GM20431 (cell line): ENCODE measurements at regions not wholly inside any gene's neighbourhood (a gene's known extent, or its start where the extent isn't known, plus 50 kb on each side); places are given as distances from the start of the nearest gene placed in this dataset.

Experiments
- in situ Hi-C: fragments of 300-500 bp; cut with MseI, MboI; formaldehyde crosslinking; loops from one replicate; pipeline ENCODE4 v1.15.0; 2020; ENCODE audit warnings: low sequenced_read_pairs; ENCODE audit not compliant: unreplicated experiment

DNA sequence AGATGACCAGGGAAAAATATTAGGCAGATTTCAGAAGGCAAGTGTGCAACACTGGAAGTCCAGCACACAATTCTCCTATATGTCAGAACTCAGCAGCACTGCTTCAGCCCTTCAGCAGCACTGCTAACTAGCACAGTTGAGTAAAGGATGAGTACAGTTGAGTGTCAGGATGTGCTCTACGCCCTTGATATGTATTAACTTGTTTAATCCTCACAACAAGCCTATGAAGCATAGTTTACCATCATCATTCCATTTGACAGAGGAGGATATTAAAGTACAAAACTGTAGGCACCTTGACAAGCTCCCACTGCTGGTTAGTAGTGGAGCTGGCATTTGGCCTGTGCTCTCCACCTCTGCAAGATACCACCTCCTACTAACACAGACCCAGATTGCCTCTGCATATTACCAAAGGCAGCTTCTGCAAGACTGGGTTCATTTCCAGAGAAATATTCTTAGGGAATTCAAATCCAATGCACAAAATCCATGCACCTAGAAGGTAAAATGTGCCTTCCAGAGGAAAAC, 230.8 kb downstream of the ANAPC1 start:
- in situ Hi-C loops: no loop called here

DNA sequence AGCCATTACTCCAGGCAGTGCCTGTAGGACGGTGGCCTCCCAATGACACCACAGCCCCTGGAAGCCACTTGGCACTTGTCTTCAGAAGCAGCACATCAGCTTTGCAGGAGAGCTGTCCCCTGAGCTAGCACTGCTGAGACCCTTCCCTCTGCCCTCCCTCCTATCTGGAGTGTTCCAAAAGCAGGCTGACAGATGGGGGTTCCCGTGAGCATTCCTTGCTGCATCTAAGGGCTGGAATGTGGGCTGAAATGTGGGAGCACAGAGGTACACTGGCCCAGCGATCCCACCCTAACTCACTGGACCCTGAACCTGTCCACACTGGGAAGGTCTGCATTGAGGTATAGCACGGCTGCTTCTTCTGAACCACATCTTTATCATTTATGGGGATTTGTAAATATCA, 230.1 kb downstream of the ANAPC1 start:
- in situ Hi-C loops: no loop called here

DNA sequence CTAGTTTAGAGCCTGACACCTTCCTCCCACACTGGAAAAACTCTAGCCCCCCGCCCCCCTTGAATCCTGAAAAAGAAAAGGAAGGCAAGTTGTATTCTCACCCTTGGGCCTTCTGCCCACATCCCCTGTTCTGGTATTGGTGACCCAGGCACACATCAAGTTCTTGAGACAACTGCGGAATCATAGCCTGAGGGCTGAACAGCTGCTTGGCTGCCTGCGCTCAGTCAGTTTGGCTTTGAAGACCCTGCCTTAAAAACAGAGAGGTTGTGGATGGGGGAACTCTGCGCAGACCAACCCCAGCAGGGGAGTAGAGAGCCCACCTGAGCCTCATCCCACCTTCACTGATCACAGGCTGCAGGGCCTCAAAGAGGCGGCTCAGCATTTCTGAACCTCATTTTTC, 229.2 kb downstream of the ANAPC1 start:
- in situ Hi-C loops: no loop called here

DNA sequence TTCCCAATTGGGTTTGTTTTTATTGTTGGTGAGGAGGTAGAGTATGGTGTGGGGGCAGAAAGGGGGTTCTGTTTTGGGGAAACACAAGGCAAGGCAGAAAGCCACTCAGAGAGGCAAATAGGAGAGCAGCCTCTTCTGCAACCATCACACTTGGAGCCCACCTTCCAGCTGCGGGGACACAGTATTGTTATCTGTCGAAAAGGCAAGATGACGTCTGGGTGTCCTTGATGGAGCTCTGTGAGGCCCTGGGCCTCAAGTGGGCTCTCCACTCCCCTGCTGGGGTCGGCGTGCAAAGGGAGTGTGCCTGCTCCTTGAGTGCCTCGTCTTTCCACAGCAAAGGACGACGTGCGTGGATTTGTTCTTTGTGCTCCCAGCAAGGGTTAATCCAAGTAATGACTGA, 227.6 kb downstream of the ANAPC1 start:
- in situ Hi-C loops: no loop called here

DNA sequence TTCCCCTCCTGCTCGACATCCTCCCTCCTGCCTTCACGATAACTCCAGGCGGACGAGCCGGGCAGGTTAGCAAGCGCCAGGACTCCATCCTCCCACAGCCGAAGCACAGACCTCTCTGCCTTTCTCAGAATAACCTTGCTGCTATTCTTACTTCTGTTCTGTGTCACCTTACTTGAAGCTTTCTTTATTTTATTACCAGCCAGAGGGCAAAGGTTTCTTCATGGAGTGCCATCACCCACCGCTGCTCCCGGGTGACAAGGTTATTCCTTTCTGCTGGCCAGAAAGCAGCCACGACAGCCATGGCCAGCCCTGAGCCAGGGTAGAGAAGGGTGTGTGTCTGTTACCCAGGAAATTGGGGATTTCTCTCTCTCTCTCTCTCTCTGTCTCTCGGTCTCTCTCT, 227.1 kb downstream of the ANAPC1 start:
- in situ Hi-C loops: no loop called here

DNA sequence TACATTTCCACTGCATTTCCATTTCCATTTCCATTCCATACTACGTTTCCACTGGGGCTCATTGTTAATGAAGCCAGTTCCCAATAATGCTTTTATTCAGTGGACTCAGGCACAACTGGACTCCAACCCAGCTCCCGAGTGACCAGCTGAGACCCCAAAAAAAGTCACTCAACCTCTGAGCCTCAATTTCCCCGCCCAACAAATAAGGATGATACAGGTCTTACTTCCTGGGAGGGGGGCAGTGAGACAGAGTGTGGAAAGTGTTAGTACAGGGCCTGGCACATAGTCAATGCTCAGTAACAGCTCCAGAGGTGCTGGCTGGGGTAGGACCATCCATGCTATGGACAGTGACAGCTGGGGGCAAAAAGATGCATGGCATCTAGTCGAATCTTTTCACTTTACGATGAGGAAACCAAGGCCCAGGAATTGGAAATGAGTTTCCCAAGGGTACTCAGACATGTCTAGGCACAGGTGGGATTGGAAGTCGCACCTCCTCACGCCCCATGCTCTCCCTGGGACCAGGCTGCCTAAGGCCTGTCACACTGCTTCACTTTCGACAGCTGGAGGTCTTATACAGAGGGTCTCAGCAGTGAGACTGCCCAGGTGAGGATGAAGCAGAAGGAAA, 226.5 kb downstream of the ANAPC1 start:
- in situ Hi-C loops: no loop called here

DNA sequence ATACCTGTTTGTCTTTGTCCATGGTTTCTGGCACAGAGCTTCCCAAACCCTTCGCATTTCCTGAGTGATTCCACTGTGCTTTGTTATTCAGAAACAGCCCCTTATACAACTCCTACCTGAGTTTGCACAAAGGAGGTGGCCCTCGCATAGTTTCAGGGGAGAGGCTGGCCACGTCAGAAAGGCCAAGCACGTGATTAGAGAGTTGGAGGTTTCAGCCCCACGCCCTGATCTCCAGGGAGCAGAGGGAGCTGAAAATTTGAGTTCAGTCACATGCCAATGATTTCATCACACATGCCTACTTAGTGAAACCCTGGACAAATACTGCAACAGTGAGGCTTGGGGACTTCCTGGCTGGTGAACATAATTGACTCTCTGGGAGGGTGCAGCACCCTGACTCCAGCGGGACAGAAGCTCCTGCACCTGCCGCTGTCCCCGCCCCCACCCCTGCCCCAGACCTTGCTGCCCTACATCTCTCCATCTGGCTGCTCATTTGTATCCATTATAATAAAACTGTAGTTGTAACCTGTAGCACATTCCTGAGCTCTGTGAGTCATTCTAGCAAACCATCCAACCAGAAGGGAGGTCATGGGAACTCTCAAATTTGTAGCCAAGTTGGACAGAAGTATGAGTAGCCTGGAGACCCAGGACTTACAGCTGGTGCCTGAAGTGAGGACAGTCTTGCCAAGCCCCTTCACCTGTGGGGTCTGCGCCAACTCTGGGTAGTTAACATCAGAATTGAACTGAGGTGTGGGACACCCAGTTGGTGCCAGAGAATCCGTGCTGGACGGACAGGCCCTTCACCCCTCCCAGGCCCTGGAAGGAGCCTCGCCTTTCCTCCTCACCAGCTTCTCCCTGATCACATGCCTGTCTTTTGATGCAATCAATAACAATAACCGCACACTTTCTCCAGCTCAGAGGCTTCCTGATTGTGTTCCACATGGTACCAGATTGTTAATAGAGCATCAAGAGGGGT, 224.3 kb downstream of the ANAPC1 start:
- in situ Hi-C loops: no loop called here

DNA sequence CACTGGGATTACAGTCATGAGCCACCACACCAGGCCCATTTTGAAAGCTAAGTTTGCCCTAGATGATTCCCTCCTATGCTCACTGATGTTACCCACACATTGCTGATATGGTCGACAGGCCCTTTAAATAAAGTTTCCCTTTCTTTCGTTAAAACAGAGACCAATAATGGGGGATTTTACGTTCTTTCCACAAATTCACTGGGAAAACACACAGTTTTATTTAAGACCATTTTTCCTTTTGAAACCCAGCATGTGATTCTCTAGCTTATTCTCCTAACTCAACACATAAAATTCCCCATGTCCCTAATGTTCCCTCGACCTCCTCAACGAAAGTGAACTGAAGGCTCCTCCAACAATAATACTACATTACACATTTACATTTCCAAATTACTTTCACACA, 223.2 kb downstream of the ANAPC1 start:
- in situ Hi-C loops: no loop called here

DNA sequence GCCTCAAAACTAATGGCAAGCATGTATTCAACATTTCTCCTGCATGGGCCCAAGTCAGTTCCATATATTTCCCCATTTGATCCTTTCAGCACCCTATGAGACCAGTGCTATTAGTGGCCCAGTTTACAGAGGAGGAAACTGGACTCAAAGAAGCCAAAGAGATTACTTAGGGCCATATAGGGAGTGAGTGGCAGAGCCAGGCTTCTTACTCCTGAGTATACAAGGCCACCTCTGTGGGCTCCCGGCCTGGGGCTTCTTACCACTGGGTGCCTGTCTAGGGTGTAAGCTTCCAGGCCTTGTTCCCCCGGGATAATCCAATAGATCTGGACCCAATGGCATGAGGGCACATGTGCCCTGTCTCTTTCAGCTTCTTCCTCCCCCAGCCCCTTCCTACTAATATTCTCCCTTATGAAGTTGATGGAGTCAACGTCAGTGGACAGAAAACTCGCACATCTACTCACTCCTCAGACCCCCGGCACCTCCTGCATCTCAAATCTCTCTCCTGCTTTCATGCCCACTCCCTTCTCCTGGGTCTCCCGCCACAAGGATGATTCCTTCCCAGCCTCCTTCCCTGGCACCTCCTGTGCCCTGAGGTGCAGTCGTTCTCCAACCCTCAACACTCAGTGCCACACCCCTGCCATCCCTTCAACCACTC, 222.6 kb downstream of the ANAPC1 start:
- in situ Hi-C loops: no loop called here

DNA sequence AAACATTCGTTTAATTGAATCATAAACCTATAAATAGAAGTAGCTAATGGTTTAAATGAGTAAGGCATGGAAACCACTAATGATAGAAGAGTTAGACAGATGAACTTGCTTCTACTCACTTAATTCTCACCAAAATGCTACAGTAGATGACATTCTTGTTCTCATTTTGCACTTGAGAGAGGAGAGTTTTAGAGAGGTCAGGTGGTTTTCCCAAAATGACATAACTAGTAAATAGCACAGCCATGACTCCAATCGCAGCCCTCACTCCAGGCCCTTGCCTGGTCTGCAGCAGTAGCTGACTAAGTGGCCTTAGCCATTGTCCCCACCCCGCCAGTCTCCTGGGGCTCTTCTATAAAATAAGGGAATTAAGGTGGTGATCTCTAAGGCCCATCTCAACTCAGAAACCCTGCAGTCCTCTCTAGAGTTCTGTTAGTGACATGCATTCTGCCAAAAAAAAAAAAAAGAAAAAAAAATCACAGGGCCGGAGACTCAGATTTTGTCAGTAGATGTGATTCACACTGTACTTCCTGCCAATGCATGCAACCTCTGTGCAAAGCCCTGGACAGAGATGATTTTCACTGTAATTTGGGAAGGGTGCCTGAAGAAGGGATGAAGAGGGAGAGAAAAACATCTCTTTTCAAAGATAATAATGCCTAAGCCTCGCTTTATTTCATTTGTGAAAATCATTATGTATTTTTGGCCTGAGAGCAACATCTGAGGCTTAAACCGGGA, 221.8 kb downstream of the ANAPC1 start:
- in situ Hi-C loops: no loop called here

DNA sequence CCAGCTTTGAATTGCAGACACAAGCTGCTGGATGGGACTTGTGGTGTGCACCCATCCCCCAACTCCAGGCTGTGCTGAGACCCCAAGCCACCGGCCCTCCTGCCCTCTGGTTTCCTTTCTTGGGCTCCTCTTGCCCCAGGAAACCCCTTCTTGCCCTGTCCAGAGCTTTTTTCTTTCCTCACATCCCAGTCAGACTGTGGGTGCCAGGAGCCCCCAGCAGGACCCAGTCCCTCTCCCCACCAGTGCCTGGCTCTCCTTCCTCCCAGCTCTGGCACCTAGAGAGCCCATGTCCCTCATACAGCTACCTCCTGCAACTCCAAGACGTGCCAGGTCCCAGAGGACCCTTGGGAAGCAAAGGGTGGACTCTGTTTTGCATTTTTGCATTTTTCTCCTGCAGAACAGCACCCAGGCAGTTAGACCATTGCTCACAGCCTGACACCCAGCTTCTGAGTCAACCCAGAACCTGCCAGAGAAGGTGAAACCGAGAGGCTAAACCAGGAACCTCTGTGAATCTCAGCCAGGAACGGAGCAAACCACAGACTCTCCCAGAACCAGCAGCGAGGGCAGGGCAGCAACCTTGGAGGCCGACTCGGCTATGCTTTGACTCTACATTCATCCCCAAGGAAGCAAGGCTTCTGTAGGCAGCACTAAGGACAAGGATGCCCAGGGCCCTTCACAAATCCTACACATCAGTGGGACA, 221.1 kb downstream of the ANAPC1 start:
- in situ Hi-C loops: no loop called here

DNA sequence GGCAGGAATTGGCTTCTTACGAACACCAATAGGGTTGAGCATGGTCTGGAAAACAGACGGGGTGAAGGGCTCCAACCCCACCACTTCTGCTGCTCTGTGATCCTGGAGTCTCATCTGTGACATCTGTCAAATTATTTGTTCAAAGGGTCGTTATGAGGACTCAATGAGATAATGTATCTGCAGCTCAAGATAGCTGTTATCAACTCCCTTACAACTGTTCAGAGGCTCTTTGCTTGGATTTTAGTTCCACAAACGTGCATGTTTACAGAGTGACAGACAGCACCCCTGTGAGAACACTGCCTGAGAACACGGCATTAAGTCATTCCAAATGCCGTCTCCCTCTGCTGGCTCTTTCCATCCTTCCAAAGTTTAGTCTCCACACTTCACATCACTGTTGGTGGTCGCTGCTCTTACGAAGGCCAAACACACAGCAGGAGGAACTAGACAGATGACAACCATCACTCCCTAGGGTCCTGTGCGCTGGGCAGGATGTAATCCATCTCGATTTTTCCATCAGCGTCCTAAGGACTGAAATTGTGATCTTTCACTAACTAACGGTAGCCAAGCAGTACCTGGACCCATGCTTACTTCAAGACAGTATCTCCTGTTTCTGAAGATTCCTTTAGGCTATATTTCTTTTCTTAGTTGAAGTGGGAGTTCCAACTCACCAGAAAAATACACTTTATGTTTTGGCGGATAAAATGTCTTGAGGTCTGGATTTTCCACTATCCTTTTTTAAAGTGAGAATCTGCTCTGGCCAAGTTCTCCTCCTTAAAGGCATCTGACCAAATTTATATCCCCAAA, 220.3 kb downstream of the ANAPC1 start:
- in situ Hi-C loops: no loop called here

DNA sequence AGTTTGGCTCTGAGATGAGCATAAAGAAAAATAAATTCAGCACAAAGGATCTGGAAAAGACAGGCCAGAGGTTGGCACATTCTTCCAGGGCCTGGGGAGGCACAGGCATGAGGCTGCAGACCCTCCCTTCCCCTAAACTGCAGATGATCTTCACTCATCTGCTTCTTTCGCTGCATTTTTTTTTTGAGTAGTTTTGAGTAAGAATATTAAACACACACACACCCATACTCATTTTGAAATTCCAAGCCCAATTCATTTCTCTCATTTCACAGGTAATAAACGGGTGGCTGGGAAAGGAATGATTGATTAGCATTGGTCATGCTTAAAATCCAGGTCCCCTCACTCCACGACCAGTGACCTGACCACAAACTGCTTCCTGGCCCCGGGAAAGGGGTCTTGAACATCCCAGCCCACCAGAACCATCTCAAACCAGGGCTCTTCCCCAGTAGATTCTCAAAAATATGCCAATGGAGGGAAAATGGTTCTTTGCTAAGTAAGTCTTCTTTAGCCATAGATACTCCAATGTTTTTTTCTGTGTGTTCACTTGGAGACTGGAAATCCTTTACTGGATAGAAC, 219.6 kb downstream of the ANAPC1 start:
- in situ Hi-C loops: no loop called here

DNA sequence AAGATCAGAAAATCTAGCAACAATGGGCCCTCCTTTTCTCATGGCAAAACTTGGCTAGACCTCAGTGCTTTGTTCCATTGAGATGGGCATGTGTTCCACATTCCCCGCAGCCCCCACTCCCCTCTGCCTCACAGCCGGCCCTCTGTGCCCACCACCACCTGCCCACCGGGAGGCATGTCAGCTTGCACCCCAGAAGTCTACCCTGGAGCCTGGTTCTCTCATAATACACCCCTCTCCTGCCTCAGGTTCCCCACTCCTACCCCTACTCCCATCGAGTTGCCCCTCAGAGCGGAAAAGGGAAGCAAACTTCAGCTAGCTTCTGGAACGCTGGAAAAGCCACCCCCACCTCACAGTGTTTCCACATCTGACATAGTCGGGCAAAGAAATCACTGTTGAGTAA, 219.0 kb downstream of the ANAPC1 start:
- in situ Hi-C loops: no loop called here

DNA sequence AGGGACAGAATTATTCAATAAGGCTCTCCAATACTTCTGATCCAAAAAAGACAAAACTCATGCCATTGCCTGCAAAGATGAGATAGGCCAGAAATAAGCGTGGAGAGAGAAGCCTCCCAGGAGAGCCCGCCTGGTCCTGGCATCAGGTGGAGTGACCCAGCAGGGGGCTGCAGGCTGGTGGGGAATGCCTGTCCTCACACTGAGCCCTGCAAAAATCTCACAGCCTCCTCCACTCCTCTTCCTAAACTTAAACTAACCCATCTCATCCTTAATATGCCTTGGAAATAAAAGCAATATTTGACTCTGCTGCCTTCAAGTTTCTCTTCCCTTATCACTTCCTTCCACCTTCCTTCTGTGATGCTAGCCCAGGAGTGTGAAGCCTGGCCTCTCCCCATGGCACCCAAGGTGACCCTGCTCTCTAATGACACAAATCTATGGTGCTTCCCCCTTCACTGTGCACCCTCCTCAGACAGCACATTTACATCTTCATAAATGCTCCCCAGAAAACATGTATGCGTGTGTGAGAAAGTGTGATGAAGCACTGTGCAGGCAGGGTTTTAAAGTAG, 218.4 kb downstream of the ANAPC1 start:
- in situ Hi-C loops: no loop called here

DNA sequence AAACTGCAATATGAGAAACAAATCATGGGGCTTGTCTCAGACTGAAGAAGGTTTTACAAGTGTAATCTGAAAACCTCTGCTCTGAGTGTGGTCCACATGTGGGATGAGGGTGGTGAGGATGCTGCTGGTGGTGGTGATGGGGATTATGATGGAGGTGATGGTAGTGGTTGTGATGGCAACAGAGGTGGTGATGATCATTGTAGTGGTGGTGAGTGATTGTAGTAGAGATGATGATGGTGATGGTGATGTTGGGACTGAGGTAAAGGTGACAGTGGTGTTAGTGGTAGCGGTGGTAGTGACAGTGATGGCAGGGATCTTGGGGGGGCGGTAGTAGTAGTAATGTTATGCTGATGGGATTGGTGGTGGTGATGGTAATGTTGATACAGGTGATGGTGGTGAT, 217.8 kb downstream of the ANAPC1 start:
- in situ Hi-C loops: no loop called here

DNA sequence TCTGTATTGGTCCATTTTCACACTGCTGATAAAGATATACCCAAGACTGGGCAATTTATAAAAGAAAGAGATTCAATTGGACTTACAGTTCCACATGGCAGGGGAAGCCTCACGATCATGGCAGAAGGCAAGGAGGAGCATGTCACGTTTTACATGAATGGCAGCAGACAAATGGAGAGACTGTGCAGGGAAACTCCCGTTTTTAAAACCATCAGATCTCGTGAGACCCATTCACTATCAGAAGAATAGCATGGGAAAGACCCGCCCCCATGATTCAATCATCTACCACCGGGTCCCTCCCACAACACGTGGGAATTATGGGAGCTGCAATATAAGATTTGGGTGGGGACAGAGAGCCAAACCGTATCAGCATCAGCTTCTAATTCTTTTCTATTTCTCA, 217.0 kb downstream of the ANAPC1 start:
- in situ Hi-C loops: no loop called here
